GM21423 (cell line): ENCODE measurements at regions not wholly inside any gene's neighbourhood (a gene's known extent, or its start where the extent isn't known, plus 50 kb on each side); places are given as distances from the start of the nearest gene placed in this dataset.
"Not testable (repeated sequence)": the region's sequence is repeated elsewhere in the genome, so short reads cannot be mapped to it uniquely, and the experiment has no call there.

Source experiments
- ATAC-seq: cut with Tn5 transposase; IDR thresholded peaks from one replicate; pipeline ENCODE4 v1.9.1; 2021; ENCODE audit warnings: mild to moderate bottlenecking, moderate library complexity; ENCODE audit not compliant: unreplicated experiment

DNA sequence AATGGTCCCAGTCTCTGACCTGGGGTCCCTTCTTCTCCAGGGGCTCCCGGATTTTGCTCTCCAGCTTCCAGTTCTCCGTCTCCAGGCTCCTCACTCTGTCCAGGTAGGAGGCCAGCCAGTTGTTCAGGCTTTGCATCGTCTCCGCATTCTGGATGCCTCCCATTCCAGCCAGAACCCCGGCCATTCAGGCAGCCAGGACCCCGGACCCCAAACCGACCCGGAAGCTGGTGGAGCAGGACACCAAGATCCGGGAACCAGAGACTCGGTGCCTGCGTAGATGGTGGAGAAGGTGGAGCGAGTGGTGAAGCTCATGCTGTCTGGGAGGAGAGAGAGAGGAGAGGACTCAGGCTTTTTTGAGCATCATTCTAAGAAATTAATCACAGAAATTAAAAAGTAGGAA is 572.4 kb upstream of the NCAM2 start:
- ATAC-seq = no peak

DNA sequence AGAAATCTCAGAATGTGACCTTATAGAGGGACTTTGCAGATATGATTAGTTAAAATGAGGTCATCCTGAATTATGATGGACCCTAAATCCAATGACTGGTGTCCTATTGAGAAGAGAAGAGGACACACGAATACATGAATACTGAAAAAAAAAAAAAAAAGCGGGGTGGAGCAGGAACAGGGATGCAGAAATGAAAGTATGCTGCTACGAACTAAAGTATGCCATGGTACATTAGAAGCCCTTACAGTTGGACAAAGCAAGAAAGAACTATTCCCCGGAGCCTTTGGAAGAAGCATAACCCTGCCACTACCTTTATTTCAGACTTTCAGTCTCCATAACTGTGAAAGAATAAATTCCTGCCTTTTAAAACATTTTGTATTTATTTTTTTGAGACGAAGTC is 557.9 kb upstream of the NCAM2 start:
- no peak for ATAC-seq

DNA sequence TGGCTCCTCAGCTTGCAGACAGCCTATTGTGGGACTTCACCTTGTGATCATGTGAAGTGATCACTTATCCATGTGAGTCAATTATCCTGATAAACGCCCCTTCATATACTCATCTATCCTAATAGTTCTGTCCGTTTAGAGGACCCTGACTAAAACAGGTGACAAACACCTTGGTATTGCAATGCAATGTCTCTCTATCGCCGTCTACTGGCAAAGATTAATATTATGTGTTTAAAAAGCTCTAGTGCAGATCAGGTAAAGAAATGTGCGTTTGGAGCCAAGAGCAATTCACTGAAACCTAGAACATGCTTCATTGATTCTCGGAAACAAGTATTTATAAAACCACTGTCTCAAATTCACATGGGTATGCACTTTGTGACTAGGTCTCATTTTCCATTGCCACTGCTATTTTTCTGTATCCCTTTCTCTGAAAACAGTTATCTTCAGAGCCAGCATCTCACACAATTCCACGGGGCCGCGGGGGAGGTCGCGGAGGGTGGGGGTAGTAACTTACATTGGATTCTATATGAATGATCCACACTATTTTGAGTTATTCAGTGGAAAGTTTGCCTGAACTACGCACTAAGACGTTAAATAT is 554.6 kb upstream of the NCAM2 start:
- no peak for ATAC-seq

DNA sequence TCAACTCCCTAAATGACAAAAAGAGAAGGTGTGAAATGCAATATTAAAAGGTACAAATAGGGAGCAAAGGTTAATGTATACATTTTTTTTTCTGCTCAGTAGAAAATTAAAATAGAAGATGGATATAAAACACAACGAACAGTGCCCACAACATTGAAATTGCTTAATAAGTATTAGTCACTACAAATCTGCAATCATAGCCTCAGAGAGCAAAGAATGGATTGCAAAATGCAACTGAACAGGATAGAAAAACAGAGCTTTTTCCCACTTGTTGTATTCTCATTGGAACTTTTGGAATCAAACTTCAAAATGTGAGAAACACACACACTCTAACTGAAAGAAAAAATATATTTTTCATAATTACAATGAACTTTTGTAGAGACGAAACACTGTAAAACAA is 552.2 kb upstream of the NCAM2 start:
- no peak for ATAC-seq

DNA sequence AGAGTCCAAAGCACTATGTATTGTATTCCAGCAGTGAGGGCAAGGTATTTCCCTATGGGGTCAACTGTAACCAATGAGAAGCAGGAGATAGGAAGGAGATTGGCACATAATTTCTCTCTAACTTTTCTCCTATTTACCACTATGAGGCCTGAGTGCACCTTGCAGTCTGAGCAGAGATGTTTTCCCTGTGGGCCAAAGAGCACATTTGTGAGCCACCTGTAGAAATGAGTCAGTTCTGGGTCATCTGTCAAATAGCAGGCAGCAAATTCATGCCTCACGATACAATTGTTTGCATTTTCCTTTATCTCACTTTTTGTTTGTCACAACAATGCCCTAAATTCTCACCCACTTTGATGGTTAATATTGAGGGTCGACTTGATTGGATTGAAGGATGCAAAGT is 547.2 kb upstream of the NCAM2 start:
- ATAC-seq = no peak

DNA sequence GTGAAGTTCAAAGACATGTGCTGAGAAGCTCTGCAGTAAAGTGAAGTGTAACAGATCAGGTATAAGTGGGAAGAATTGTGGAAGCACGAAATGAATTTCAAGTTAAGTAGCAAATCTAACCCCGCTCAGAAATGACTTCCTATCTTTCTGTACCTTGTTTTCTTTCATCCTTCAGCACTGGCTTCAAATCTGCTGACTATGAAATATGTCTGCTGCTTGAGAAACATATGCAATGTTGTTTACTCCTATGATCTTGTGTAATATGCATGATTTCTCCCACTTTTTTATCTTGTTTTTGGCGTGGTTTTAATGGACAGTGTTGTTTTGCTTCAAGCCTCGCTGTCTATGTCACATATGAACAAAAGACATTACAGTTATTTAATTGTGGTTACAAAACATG is 545.3 kb upstream of the NCAM2 start:
- ATAC-seq = no peak

DNA sequence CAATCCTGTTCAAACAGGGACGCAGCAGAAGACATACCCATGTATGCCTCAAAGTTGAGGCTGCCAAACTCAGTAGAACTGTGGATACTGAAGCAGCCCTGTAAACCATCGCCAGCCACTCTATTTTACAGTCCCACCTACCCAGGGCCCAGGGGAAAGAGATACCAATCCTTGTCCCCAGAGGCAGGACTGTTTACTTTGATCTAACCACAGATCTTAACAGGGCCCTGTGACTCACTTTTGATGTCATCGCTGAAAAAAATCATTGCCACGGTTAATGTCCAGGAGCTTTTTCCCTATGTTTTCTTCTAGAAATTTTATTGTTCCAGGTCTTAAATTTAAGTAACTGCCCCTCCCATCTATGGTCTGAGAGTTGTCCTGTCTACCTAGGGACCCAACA is 538.4 kb upstream of the NCAM2 start:
- ATAC-seq = no peak

DNA sequence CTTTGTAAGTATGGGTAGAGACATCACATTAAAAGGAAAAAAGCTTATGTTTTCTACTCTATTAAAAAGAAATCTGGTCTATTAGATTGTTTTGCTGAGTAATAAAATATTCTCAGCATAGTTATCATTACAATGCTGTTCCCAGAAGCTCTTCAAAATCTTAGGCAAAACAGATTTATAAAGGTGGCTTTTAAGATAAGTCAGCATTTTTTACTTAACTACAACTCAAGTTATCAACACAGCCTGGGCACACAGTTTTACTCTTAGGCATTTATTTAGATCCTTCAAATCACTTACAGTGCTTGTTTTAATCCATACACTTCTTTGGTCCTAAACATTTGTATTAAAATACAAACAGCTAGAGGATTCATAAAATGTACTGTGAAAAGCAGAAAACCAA is 534.8 kb upstream of the NCAM2 start:
- no peak for ATAC-seq

DNA sequence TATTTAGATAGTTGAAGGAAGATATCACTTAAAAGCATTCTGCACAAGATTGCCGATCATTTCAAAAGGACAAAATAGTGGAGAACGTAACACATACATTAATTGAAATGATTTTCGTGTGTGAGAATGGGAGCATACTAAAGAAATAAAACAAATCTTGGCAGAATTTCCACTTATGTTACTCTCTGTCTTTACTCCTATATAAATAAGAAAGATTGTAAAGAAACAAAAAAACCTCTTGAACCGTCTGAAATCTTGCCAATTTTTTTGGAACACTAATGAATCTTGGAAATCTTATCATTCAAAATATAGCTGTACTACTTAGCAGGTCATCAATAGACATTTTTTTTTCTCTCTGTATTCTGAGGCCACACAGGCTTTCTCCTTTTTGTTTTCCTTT is 528.8 kb upstream of the NCAM2 start:
- ATAC-seq = no peak

DNA sequence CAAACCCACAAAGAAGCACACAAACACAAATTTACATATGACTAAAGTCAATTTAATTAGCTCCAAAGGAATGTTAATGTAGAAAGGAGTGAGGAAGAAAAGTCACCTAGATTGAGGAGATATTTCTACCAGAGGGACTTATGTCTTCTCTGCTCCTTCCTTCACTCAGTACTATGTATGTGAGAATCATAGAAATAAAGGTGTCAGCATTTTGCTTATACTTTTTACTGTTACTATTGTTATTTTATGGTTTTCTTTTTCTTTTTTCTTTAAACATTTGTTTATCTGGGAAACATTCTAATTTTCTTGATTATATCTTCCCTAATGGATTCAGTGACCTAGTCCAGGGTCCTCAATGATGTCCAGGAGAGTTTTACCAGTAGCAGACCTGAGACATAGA is 511.9 kb upstream of the NCAM2 start:
- ATAC-seq = no peak

DNA sequence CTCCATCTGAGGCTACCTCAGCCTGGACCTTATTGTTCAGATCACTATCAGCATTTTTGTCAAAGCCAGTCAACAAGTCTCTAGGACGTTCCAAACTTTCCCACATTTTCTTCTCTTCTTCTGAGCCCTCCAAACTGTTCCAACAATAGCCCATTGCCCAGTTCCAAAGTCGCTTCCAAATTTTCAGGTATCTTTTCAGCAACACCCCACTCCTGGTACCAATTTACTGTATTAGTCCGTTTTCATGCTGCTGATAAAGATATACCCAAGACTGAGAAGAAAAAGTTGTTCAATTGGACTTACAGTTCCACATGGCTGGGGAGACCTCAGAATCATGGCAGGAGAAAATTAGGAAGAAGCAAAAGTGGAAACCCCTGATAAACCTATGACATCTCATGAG is 495.3 kb upstream of the NCAM2 start:
- ATAC-seq = not testable (repeated sequence)

DNA sequence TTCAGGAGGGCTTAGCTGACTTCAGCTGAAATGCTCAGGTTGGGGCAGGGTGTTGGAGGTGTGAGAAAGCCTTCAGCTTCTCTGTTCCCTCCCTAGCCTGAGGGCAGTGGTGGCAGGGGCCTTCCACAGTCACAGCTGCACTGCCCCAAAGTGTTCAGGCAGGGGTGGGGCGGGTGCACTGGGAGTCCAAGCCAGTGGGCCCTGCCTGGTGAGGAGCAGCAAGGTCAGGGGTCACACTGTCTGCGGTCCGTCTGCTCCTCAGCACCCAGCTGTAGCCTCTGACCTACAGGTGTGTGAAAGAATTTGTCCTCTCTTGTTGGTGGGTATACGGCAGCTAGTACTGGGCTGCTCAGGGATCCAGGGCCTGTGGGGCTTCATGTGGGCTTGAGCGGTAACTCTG is 490.4 kb upstream of the NCAM2 start:
- ATAC-seq = no peak

DNA sequence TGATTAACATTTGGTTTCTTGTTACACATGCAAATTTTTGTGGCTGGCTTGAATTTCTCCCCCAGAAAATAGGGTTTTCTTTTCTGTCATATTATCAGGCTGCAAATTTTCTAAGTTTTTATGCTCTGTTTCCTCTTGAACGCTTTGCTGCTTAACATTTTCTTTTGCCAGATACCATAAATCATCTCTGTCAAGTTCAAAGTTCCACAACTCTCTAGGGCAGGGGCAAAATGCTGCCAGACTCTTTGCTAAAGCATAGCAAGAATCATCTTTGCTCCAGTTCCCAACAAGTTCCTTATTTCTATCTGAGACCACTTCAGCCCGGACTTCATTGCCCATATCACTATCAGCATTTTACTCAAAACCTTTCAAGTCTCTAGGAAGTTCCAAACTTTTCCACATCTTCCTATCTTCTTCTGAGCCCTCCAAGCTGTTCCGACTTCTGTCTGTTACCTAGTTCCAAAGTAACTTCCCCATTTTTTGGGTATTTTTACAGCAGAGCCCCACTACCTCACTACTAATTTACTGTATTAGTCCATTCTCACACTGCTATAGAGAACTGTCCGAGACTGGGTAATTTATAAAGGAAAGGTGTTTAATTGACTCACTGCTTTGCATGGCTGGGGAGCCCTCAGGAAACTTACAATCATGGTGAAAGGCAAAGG is 486.9 kb upstream of the NCAM2 start:
- no peak for ATAC-seq

DNA sequence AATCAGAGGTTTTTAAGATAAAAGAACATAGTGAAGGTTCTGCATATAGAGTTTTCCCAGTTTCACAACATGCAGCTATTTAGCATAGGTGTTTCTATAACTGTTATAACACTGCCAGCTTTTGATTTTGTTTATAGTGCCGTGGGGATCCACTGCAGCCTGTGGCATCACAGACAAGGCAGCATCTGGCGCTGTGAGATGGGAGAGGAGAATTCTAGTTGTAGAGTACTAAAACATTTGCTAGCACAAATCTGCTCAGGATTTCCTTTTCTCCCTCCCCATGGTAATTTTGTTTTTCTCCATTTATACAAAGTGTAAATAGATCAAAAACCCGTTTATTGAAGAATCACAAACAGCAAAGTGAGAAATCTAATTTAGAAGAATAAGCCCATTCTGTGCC is 482.8 kb upstream of the NCAM2 start:
- ATAC-seq = no peak

DNA sequence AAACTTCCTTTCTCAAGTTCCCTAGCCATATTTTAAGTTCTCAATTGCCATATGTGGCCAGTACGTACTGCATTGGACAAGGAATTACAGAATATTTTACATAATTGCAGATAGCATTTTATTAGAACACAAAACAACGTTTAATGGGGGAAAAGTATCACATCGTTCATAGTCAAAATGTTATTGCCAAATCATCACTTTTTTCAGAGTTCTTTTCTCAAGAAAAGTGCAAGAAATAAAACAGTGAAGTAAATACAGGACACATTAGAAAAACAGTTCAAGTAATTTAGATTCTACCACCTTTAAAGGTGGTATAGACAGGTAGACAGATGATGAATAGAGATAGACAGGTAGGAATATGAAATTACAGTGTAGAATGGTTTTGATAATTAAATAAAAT is 479.1 kb upstream of the NCAM2 start:
- no peak for ATAC-seq

DNA sequence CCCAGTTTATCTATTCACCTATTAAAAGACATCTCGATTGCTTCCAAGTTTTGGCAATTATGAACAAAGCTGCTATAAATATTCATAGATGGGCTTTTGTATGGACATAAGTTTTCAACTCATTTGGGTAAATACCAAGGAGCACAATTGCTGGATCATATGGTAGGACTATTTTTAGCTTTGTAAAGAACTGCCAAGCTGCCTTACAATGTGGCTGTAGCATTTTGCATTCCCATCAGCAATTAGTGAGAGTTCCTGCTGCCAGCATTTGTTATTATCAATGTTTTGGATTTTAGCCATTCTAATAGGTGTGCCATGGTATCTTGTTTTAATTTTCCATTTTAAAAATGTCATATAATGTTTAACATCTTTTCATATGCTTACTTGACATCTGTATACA is 475.6 kb upstream of the NCAM2 start:
- ATAC-seq = no peak

DNA sequence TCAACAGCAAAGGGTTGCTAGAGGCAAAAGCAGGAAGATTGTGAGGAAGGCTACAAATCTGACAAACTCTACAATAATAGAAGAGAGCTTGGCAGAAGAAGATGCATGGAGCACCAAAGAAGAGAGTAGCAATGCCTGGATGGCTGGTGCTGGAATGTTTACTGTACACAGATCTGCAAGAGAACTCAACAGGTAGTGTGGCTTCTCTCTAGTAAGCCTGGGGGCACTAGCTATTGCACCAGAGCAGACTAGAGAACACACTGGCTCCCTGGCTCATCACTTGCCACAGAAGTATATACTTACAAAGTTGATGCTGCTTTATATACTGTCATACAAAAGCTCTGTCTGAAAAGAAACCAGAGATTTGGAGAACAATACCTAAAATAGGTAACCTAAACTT is 475.0 kb upstream of the NCAM2 start:
- no peak for ATAC-seq

DNA sequence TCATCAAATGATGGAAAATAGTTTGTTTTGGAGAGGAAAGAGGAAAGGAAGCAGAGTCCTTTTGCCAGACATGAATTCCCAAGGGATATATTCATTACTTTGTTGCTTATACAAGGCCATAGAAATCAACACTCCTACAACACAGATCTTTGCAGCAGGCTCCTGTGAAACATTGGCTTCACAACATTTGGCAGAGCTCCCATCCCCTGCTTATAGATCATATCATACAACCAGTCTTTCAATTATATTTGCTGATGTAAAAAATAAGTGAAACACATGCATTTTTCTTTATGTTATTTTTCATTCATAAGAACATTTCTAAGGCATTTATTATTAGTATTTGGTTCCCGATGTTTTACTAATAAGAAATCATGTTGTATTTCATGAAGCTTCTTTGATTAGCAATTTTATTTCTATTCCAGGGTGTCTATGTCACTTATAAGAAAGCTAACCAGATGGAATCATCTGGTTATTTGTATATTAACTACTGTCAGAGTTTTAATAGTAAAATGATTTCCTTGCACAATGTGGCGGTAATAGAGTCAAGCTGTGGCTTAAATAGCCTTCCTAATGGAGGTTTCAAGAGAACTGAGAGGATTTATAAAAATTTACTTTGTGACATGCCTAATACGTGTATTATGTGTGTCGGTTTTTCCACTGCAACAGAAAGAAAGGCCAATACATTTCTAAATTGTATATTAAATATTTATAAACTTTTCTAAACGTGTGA is 470.3 kb upstream of the NCAM2 start:
- ATAC-seq = no peak

DNA sequence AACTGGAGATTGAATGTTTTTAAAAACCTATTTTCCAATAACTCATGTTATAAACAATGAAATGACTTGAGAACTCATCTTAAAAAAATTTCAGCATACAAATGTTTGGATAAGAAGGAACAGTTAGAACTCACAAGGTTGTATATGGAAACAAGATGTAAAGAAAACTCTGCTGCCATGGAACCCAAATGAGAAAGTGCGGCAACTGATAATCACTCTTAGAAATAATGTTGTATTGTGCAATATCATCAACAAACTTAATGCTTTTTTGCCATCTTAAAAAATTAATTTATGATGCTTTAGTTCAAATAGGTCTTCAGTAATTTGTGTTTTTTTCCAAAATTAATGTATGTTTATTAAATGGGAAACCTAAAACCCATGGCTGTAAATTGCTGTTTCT is 461.1 kb upstream of the NCAM2 start:
- ATAC-seq = no peak

DNA sequence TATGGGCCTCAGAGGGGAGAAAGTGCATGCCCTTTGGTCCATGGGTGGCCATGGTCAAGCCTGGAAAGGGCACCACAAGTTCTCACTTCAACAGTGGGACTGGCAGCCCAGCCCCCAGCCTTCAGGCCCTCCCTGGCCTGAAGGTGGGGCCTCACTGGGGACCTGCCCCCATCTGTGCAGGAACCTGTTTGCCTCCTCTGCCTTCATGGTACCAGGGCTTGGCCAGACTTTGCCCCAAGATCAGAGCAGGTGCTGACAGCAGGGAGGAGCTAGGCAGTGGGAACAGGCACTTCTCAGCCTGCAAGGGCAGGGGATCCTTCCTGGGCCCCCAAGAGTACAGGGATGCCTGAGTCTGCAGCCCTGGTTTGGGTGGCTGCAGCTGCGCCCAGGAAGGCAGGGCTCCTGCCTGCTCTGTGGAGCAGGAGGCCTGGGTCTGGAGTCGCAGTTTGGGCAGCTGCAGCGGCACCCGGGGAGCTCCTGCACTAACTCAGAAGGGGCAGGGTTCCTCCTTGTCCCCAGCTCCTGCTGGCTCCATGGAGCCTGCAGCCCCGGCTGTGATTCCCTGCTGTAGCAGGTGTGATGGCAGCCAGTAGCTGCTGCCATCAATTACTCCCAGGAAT is 460.1 kb upstream of the NCAM2 start:
- no peak for ATAC-seq

DNA sequence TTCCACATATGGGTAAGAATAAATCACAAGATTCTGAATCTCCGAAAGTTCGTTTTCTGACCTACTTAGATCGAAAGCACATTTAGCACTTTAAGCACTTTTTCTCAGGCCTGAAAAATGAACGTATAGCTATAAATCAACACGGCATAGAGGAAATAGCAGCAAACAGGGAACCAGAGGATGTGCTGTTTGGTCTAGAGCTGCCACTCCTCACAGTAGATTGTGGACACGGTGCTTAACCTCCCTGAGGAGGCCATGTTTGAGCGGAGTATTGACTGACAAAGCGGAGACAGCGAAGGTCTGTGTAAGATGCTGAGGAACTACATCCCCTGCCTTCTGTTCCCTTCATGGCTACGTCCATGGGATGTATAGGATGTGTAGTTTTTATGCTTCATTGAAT is 452.8 kb upstream of the NCAM2 start:
- ATAC-seq = no peak

DNA sequence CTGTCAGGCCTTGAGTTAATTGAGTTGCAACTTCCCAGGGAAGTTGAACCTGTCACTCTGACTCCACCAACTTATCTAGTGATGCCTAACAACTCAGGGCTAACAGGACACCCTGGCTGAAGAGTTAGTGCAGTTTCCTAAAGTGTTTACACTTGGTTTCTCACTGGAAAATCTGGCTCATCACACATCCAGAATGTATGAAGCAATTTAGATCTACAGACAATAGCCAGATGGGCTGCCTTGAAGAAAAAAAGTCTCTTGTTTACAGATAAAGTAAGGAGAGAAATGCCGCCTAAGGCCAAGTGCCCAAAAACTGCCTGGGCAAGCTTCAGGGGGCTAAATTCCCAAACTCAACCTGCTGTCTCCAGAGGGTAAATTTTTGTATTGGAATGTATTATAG is 446.3 kb upstream of the NCAM2 start:
- ATAC-seq = no peak
